HepG2 (cell line): ENCODE measurements at regions not wholly inside any gene's neighbourhood (a gene's known extent, or its start where the extent isn't known, plus 50 kb on each side); places are given as distances from the start of the nearest gene placed in this dataset.

Experiments used
- ATAC-seq: fragments of 200-7000 bp; cut with Tn5 transposase; 3 replicates; pipeline ENCODE4 v1.9.1; 2020; ENCODE audit warnings: mild to moderate bottlenecking, moderate library complexity
- BruUV-seq: library from RNA; stranded (reverse); fragments of 400-500 nt; replicated peaks from 2 replicates; lab custom pipeline; 2021; lab: Mats Ljungman, UMichigan
- CTCF ChIA-PET: fragments of 300-600 bp; formaldehyde crosslinking; extraction: SDS; loops from one replicate; lab custom pipeline; 2021; ENCODE audit warnings: low total read pairs, inconsistent platforms, low intra/inter-chr PET ratio; lab: Yijun Ruan, JAX
- POLR2A ChIA-PET: fragments of 350-600 bp; sonication (Branson Sonifier 250); formaldehyde crosslinking; loops from one replicate; lab custom pipeline; 2020; ENCODE audit warnings: antibody characterized with exemption, inconsistent platforms; lab: Yijun Ruan, JAX
- DNase-seq: peaks from one replicate; pipeline ENCODE4 v3.0.0-alpha.2; 2015; ENCODE audit warnings: low spot score
- FAIRE-seq: peaks from 3 replicates; lab custom pipeline; 2011; peaks lifted over from hg19 to GRCh38; lab: Jason Lieb, UNC
- H2AFZ ChIP-seq: one replicate; pipeline ENCODE4 v1.6.1; 2011; ENCODE audit warnings: low read length, inconsistent platforms
- H3K27ac ChIP-seq: fragments of 300-600 bp; 3 replicates; pipeline ENCODE4 v1.8.0; 2011; ENCODE audit warnings: mixed run types, mild to moderate bottlenecking, mixed read lengths, low read length, inconsistent platforms; ENCODE audit not compliant: insufficient read depth; ENCODE audit errors: extremely low read length
- H3K27me3 ChIP-seq, 2 experiments: fragments of 200-600 bp in 1 of 2; 2 replicates in 1 of 2; 3 replicates in 1 of 2; pipeline versions ENCODE4 v1.6.0 to v1.8.0; 2011; ENCODE audit warnings: low read length in 2 of 2, mild to moderate bottlenecking in 2 of 2, moderate library complexity in 2 of 2, inconsistent platforms in 1 of 2; ENCODE audit not compliant: insufficient read depth in 2 of 2, control insufficient read depth in 1 of 2
- H3K36me3 ChIP-seq, 2 experiments: fragments of 200-600 bp in 1 of 2; replicated peaks in 1 of 2; 2 replicates in 1 of 2; 3 replicates in 1 of 2; pipeline versions ENCODE4 v1.5.1 to v1.8.0; 2011; ENCODE audit warnings: low read length in 2 of 2, inconsistent platforms in 1 of 2; ENCODE audit not compliant: insufficient read depth in 2 of 2, control insufficient read depth in 1 of 2
- H3K4me1 ChIP-seq: 2 replicates; pipeline ENCODE4 v1.5.1; 2012; ENCODE audit warnings: low read length, inconsistent platforms; ENCODE audit not compliant: insufficient read depth
- H3K4me2 ChIP-seq: 2 replicates; pipeline ENCODE4 v1.6.0; 2011; ENCODE audit warnings: low read depth, low read length, inconsistent platforms
- H3K4me3 ChIP-seq, 3 experiments: fragments of 200-600 bp in 1 of 3; sonication (generic), shearing (Covaris generic) in 1 of 3; replicated peaks in 1 of 3; 2 replicates each; pipeline ENCODE4 v1.5.1; 2011 to 2016; ENCODE audit warnings: low read length in 3 of 3, inconsistent platforms in 2 of 3, low read depth in 2 of 3, mild to moderate bottlenecking in 2 of 3, control low read depth in 1 of 3, mixed read lengths in 1 of 3; ENCODE audit not compliant: insufficient read depth in 1 of 3
- H3K79me2 ChIP-seq: one replicate; pipeline ENCODE4 v1.6.1; 2011; ENCODE audit warnings: low read length, inconsistent platforms; ENCODE audit not compliant: insufficient read depth
- H3K9ac ChIP-seq: 2 replicates; pipeline ENCODE4 v1.6.0; 2011; ENCODE audit warnings: mild to moderate bottlenecking, low read depth, low read length, inconsistent platforms; ENCODE audit not compliant: insufficient read depth
- H3K9me3 ChIP-seq: 2 replicates; pipeline ENCODE4 v1.5.1; 2012; ENCODE audit warnings: mild to moderate bottlenecking, low read length
- H4K20me1 ChIP-seq: 2 replicates; pipeline ENCODE4 v1.6.0; 2011; ENCODE audit warnings: inconsistent platforms, mild to moderate bottlenecking, low read length, moderate library complexity; ENCODE audit not compliant: insufficient read depth
- BCL6 ChIP-seq: IDR thresholded peaks from 2 replicates; pipeline ENCODE4 v1.6.1; 2016; ENCODE audit warnings: missing genetic modification reagents, missing compliant biosample characterization
- FOSL2 ChIP-seq: sonication (generic); formaldehyde crosslinking; IDR thresholded peaks from 2 replicates; pipeline ENCODE4 v1.4.0; 2020; ENCODE audit warnings: missing genetic modification reagents
- HIC2 ChIP-seq: sonication (generic); formaldehyde crosslinking; IDR thresholded peaks from 2 replicates; pipeline ENCODE4 v1.9.0; 2022; ENCODE audit warnings: low read depth, missing genetic modification reagents
- HNF4G ChIP-seq, 2 experiments: sonication (generic) in 1 of 2; formaldehyde crosslinking in 1 of 2; IDR thresholded peaks; 2 replicates each; pipeline versions ENCODE4 v1.4.0 to v1.6.1; 2011 to 2020; ENCODE audit warnings: borderline replicate concordance in 2 of 2, low read depth in 2 of 2, mild to moderate bottlenecking in 2 of 2, low read length in 1 of 2, missing genetic modification reagents in 1 of 2, moderate library complexity in 1 of 2
- HNRNPL ChIP-seq: fragments of 200-400 bp; formaldehyde crosslinking; IDR thresholded peaks from 2 replicates; pipeline ENCODE4 v1.6.1; 2017; ENCODE audit warnings: mild to moderate bottlenecking, low read depth, low read length
- MEIS1 ChIP-seq: sonication (generic); formaldehyde crosslinking; IDR thresholded peaks from 2 replicates; pipeline ENCODE4 v1.9.0; 2021; ENCODE audit warnings: mild to moderate bottlenecking, missing genetic modification reagents, moderate library complexity, borderline replicate concordance
- SKI ChIP-seq: fragments of 450-650 bp; IDR thresholded peaks from one replicate; pipeline ENCODE4 v1.6.1; 2018; ENCODE audit warnings: mild to moderate bottlenecking; ENCODE audit not compliant: partially characterized antibody
- ZFYVE20 ChIP-seq: sonication (generic); formaldehyde crosslinking; IDR thresholded peaks from 2 replicates; pipeline ENCODE4 v1.8.0; 2023; ENCODE audit warnings: low read depth, mild to moderate bottlenecking, moderate library complexity, missing genetic modification reagents, borderline replicate concordance
- ZNF260 ChIP-seq: sonication (generic); formaldehyde crosslinking; IDR thresholded peaks from 2 replicates; pipeline ENCODE4 v1.4.0; 2020; ENCODE audit warnings: missing genetic modification reagents, low read depth, mild to moderate bottlenecking, borderline replicate concordance
- ZNF432 ChIP-seq: sonication (generic); formaldehyde crosslinking; IDR thresholded peaks from 2 replicates; pipeline ENCODE4 v1.5.0; 2020; ENCODE audit warnings: missing genetic modification reagents, mild to moderate bottlenecking, borderline replicate concordance
- ZNF446 ChIP-seq: sonication (generic); formaldehyde crosslinking; IDR thresholded peaks from 2 replicates; pipeline ENCODE4 v1.5.0; 2020; ENCODE audit warnings: mild to moderate bottlenecking, missing genetic modification reagents
- WGBS: methylation state at CpG from one replicate; pipeline ENCODE4 v1.1.6; 2017; ENCODE audit warnings: low lambda C conversion rate; 5-methylcytosine and 5-hydroxymethylcytosine counted together
- in situ Hi-C: cut with HindIII; loops from 2 replicates; pipeline ENCODE4 v1.10.0; 2017; ENCODE audit warnings: low pct_unique_long_range_greater_than_20kb; ENCODE audit not compliant: extremely low pct_ligation_motif_present
- intact Hi-C: fragments of 100-400 bp; cut with micrococcal nuclease; formaldehyde crosslinking; loops from one replicate; pipeline ENCODE4 v1.10.0; 2022; ENCODE audit not compliant: unreplicated experiment
- TF ChIP-seq, protein P1 (sequence below): sonication (generic); formaldehyde crosslinking; IDR thresholded peaks from 2 replicates; pipeline ENCODE4 v1.4.0; 2020; ENCODE audit warnings: mild to moderate bottlenecking, missing genetic modification reagents

DNA sequence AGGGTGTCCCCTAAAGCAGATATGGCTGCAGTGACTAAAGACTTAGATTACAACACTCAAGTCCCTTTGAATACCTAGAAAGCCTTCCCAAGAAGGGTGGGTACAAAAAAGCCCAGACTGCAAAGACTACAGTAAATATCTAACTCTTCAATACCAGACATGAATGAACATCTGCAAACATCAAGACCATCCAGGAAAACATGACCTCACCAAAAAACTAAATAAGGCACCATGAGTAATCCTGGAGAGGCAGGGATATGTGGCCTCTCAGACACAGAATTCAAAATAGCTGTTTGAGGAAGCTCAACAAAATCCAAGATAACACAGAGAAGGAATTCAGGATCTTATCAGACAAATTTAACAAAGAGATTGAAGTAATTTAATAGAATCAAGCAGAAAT, 138.2 kb upstream of the OTOS start:
- Histone ChIP-seq H3K9ac (no peak overlapping the region), H3K4me2 (no peak overlapping the region)
- POLR2A ChIA-PET, result no interaction called here
- in situ Hi-C loops, result no loop called here
- intact Hi-C loops, result no loop called here
- BruUV-seq, result no TSS peak
- peak; percentile 23; the same call in 1 of the 2 replicates for TF ChIP-seq BCL6 (CRISPR knock-in tag)
- TF ChIP-seq HIC2 (CRISPR knock-in tag), result no peak
- TF ChIP-seq, all 625 proteins: peak for 1
- ATAC-seq, result no peak
- Histone ChIP-seq H3K4me3 (no peak overlapping the region), H3K36me3 (no peaks in the 10 kb centered on the region), H3K27ac (no peak overlapping the region), H3K27me3 (peaks cover 6 to 10% of the 10 kb centered on the region in 2 experiments; a peak in 2 of 5 replicates), H3K4me1 (no peaks in the 10 kb centered on the region), H3K79me2 (no peaks in the 10 kb centered on the region), H2AFZ (no peak overlapping the region), H4K20me1 (no peaks in the 10 kb centered on the region), H3K9me3 (no peaks in the 10 kb centered on the region)
- DNase-seq, result no peak
- FAIRE-seq, result no peak
- CTCF ChIA-PET, result no interaction called here

- WGBS, result 0% methylated on average over 2 of the region's 2 CpGs
- no TSS peak for BruUV-seq
- no peak for FAIRE-seq
- TF ChIP-seq ZNF432, result no peak
- TF ChIP-seq ZNF446 (CRISPR knock-in tag), result no peak
- no peak for TF ChIP-seq MEIS1
- TF ChIP-seq, protein P1, sequence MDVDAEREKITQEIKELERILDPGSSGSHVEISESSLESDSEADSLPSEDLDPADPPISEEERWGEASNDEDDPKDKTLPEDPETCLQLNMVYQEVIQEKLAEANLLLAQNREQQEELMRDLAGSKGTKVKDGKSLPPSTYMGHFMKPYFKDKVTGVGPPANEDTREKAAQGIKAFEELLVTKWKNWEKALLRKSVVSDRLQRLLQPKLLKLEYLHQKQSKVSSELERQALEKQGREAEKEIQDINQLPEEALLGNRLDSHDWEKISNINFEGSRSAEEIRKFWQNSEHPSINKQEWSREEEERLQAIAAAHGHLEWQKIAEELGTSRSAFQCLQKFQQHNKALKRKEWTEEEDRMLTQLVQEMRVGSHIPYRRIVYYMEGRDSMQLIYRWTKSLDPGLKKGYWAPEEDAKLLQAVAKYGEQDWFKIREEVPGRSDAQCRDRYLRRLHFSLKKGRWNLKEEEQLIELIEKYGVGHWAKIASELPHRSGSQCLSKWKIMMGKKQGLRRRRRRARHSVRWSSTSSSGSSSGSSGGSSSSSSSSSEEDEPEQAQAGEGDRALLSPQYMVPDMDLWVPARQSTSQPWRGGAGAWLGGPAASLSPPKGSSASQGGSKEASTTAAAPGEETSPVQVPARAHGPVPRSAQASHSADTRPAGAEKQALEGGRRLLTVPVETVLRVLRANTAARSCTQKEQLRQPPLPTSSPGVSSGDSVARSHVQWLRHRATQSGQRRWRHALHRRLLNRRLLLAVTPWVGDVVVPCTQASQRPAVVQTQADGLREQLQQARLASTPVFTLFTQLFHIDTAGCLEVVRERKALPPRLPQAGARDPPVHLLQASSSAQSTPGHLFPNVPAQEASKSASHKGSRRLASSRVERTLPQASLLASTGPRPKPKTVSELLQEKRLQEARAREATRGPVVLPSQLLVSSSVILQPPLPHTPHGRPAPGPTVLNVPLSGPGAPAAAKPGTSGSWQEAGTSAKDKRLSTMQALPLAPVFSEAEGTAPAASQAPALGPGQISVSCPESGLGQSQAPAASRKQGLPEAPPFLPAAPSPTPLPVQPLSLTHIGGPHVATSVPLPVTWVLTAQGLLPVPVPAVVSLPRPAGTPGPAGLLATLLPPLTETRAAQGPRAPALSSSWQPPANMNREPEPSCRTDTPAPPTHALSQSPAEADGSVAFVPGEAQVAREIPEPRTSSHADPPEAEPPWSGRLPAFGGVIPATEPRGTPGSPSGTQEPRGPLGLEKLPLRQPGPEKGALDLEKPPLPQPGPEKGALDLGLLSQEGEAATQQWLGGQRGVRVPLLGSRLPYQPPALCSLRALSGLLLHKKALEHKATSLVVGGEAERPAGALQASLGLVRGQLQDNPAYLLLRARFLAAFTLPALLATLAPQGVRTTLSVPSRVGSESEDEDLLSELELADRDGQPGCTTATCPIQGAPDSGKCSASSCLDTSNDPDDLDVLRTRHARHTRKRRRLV (CRISPR knock-in tag), result no peak
- TF ChIP-seq ZNF260 (CRISPR knock-in tag), result no peak
- no peak for TF ChIP-seq SKI
- no peak for TF ChIP-seq HNF4G (IDR thresholded peaks at IDR 0.05; ENCODE audit: borderline replicate concordance, low read depth, low read length)
- no peak for TF ChIP-seq HNF4G (CRISPR knock-in tag; IDR thresholded peaks at IDR 0.05; ENCODE audit: borderline replicate concordance, low read depth)
- no peak for TF ChIP-seq HNRNPL
- TF ChIP-seq FOSL2, result no peak
- TF ChIP-seq ZFYVE20 (CRISPR knock-in tag), result no peak
These were observed 140.2 kb upstream of the OTOS start for GRCh38 chr2:240280621-240281020.

More at GRCh38 chr2:240280621-240281020, 140.2 kb upstream of the OTOS start:
- Histone ChIP-seq H2AFZ (no peak overlapping the region), H3K79me2 (no peaks in the 10 kb centered on the region), H3K4me2 (no peak overlapping the region), H4K20me1 (no peaks in the 10 kb centered on the region), H3K27ac (no peak overlapping the region), H3K4me3 (no peak overlapping the region), H3K27me3 (peaks cover 6 to 15% of the 10 kb centered on the region in 2 experiments; a peak in 3 of 5 replicates), H3K9ac (no peak overlapping the region), H3K36me3 (no peaks in the 10 kb centered on the region), H3K4me1 (no peaks in the 10 kb centered on the region), H3K9me3 (no peaks in the 10 kb centered on the region)
- intact Hi-C loops, result no loop called here
- in situ Hi-C loops, result no loop called here
- DNase-seq (no peak), ATAC-seq (no peak)
- ChIA-PET POLR2A (no interaction called here), CTCF (no interaction called here)
